B cell (primary cell): ENCODE measurements at regions not wholly inside any gene's neighbourhood (a gene's known extent, or its start where the extent isn't known, plus 50 kb on each side); places are given as distances from the start of the nearest gene placed in this dataset.

Source experiments
- ATAC-seq: fragments of 200-7000 bp; cut with Tn5 transposase; one replicate; pipeline ENCODE4 v1.10.0; 2021; ENCODE audit warnings: low read depth, mild to moderate bottlenecking, moderate number of reproducible peaks, moderate library complexity
- CTCF ChIA-PET: fragments of 350-600 bp; sonication (Branson Sonifier 250); formaldehyde crosslinking; loops from one replicate; lab custom pipeline; 2021; ENCODE audit warnings: antibody characterized with exemption, inconsistent platforms; lab: Charles Lee
- POLR2A ChIA-PET: fragments of 350-600 bp; sonication (Branson Sonifier 250); formaldehyde crosslinking; loops from one replicate; lab custom pipeline; 2021; ENCODE audit warnings: antibody characterized with exemption; lab: Charles Lee
- DNase-seq: peaks from one replicate; pipeline ENCODE4 v3.0.0; 2013
- H2AFZ ChIP-seq: 2 replicates; pipeline ENCODE4 v1.6.1; 2012; ENCODE audit warnings: mild to moderate bottlenecking, low read depth, low read length; ENCODE audit not compliant: insufficient read depth, poor library complexity, severe bottlenecking
- H3K27ac ChIP-seq, 2 donors: 1 replicate in 1 of 2; 2 replicates in 1 of 2; pipeline ENCODE4 v1.5.1; 2012 to 2013; ENCODE audit warnings: low read length in 2 of 2, mild to moderate bottlenecking in 2 of 2, moderate library complexity in 1 of 2
- H3K27me3 ChIP-seq, 4 experiments: fragments of 200-600 bp in 1 of 4; sonication (generic) in 1 of 4; replicated peaks in 1 of 4; 1 replicate in 2 of 4; 2 replicates in 2 of 4; pipeline versions ENCODE4 v1.6.1 to v1.7.0; 2013 to 2016; ENCODE audit warnings: low read length in 3 of 4, mild to moderate bottlenecking in 2 of 4, mixed read lengths in 1 of 4, moderate library complexity in 1 of 4; ENCODE audit not compliant: insufficient read depth in 4 of 4, control insufficient read depth in 3 of 4; ENCODE audit errors: control extremely low read depth in 1 of 4
- H3K36me3 ChIP-seq, 2 experiments: replicated peaks in 1 of 2; 1 replicate in 1 of 2; 2 replicates in 1 of 2; pipeline versions ENCODE4 v1.6.1 to v1.7.1; 2013; ENCODE audit warnings: low read length in 1 of 2; ENCODE audit not compliant: insufficient read depth in 2 of 2, control insufficient read depth in 1 of 2; ENCODE audit errors: control extremely low read depth in 1 of 2, extremely low read depth in 1 of 2
- H3K4me1 ChIP-seq, 2 donors: fragments of 200-600 bp in 1 of 2; sonication (generic) in 1 of 2; 1 replicate in 1 of 2; 2 replicates in 1 of 2; pipeline versions ENCODE4 v1.5.1 to v1.6.1; 2013 to 2017; ENCODE audit warnings: low read length in 2 of 2; ENCODE audit not compliant: control insufficient read depth in 2 of 2, insufficient read depth in 2 of 2
- H3K4me2 ChIP-seq: replicated peaks from 2 replicates; pipeline ENCODE3; 2012; ENCODE audit warnings: mild to moderate bottlenecking, low read depth, low read length; ENCODE audit not compliant: poor library complexity, severe bottlenecking
- H3K4me3 ChIP-seq, 5 experiments: fragments of 200-600 bp in 1 of 5; sonication (generic) in 1 of 5; 1 replicate in 3 of 5; 2 replicates in 2 of 5; pipeline versions ENCODE4 v1.5.1 to v1.7.0; 2011 to 2016; ENCODE audit warnings: low read length in 4 of 5, mild to moderate bottlenecking in 4 of 5, low read depth in 2 of 5, control low read depth in 1 of 5, moderate library complexity in 1 of 5; ENCODE audit not compliant: insufficient read depth in 1 of 5; ENCODE audit errors: control extremely low read depth in 1 of 5, extremely low read depth in 1 of 5
- H3K79me2 ChIP-seq: fragments of 200-600 bp; sonication (generic); one replicate; pipeline ENCODE4 v1.6.0; 2016; ENCODE audit warnings: low read length; ENCODE audit not compliant: control insufficient read depth, insufficient read depth
- H3K9ac ChIP-seq: fragments of 200-600 bp; sonication (generic); 2 replicates; pipeline ENCODE4 v1.6.1; 2017; ENCODE audit warnings: mild to moderate bottlenecking, low read length, moderate library complexity
- H3K9me3 ChIP-seq, 3 donors: one replicate each; pipeline versions ENCODE4 v1.6.1 to v1.7.1; 2013; ENCODE audit warnings: low read length in 2 of 3; ENCODE audit not compliant: control insufficient read depth in 2 of 3, insufficient read depth in 1 of 3; ENCODE audit errors: control extremely low read depth in 1 of 3
- H4K20me1 ChIP-seq: 2 replicates; pipeline ENCODE4 v1.6.0; 2012; ENCODE audit warnings: mild to moderate bottlenecking, low read length; ENCODE audit not compliant: insufficient read depth, control insufficient read depth, poor library complexity, severe bottlenecking
- H3K27ac Mint-ChIP-seq: one replicate; pipeline ENCODE4 v1.8.0; 2021; ENCODE audit warnings: mixed read lengths
- H3K27me3 Mint-ChIP-seq: one replicate; pipeline ENCODE4 v1.8.0; 2021; ENCODE audit warnings: mixed read lengths
- H3K4me1 Mint-ChIP-seq: one replicate; pipeline ENCODE4 v1.8.0; 2021; ENCODE audit warnings: mixed read lengths
- H3K4me3 Mint-ChIP-seq: one replicate; pipeline ENCODE4 v1.8.0; 2021; ENCODE audit warnings: mixed read lengths
- H3K9me3 Mint-ChIP-seq: one replicate; pipeline ENCODE4 v1.8.0; 2022; ENCODE audit warnings: mixed read lengths; ENCODE audit not compliant: insufficient read depth
- EZH2 ChIP-seq: IDR thresholded peaks from 2 replicates; pipeline ENCODE4 v1.6.1; 2012; ENCODE audit warnings: borderline replicate concordance, low read depth, mild to moderate bottlenecking, moderate library complexity, low read length; ENCODE audit not compliant: insufficient read depth, poor library complexity, severe bottlenecking
- WGBS: methylation state at CpG from one replicate; pipeline ENCODE4 v1.1.5; 2013; ENCODE audit warnings: missing lambda C conversion rate; ENCODE audit not compliant: insufficient coverage; 5-methylcytosine and 5-hydroxymethylcytosine counted together
- intact Hi-C: fragments of 100-400 bp; cut with micrococcal nuclease; formaldehyde crosslinking; loops from one replicate; pipeline ENCODE4 v1.10.0; 2022
- TF ChIP-seq, protein P1 (sequence below): fragments of 200-600 bp; IDR thresholded peaks from one replicate; pipeline ENCODE4 v1.8.0; 2022; ENCODE audit warnings: antibody characterized with exemption, mild to moderate bottlenecking

DNA sequence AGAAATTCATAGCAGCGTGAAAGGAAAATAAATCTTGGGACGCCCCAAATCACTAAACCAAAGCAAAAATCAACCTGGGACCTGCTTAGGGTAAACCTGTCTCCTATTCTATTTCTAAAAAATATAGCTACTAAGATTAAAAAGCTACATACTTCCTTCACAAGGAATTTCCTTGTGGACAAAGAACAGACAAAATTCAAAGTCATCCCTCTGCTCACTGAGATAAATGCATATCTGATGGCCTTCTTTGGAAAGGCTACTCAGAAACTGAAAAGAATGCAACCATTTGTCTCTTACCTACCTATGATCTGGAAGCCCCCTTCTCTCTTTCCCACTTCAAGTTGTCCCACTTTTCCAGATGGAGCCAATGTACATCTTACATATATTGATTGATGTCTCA, 93.0 kb upstream of the CNOT2 start:
- TF ChIP-seq EZH2 = no peak
- TF ChIP-seq, protein P1, sequence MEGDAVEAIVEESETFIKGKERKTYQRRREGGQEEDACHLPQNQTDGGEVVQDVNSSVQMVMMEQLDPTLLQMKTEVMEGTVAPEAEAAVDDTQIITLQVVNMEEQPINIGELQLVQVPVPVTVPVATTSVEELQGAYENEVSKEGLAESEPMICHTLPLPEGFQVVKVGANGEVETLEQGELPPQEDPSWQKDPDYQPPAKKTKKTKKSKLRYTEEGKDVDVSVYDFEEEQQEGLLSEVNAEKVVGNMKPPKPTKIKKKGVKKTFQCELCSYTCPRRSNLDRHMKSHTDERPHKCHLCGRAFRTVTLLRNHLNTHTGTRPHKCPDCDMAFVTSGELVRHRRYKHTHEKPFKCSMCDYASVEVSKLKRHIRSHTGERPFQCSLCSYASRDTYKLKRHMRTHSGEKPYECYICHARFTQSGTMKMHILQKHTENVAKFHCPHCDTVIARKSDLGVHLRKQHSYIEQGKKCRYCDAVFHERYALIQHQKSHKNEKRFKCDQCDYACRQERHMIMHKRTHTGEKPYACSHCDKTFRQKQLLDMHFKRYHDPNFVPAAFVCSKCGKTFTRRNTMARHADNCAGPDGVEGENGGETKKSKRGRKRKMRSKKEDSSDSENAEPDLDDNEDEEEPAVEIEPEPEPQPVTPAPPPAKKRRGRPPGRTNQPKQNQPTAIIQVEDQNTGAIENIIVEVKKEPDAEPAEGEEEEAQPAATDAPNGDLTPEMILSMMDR = no peak
- Histone ChIP-seq H3K27ac (no peak overlapping the region), H3K4me2 (no peak overlapping the region), H4K20me1 (no peaks in the 10 kb centered on the region), H3K9ac (no peak overlapping the region), H3K4me1 (no peaks in the 10 kb centered on the region), H3K36me3 (no peaks in the 10 kb centered on the region), H3K79me2 (no peaks in the 10 kb centered on the region), H2AFZ (no peak overlapping the region), H3K9me3 (peaks cover 0 to 8% (median 5%) of the 10 kb centered on the region in 3 donors), H3K4me3 (no peak overlapping the region), H3K27me3 (peaks cover 0 to 3% (median 0%) of the 10 kb centered on the region in 4 experiments)
- DNase-seq (no peak), ATAC-seq (no peak)
- Mint-ChIP-seq H3K4me3 (no peak overlapping the region), H3K27me3 (no peaks in the 10 kb centered on the region), H3K27ac (no peak overlapping the region), H3K9me3 (peaks cover 3% of the 10 kb centered on the region), H3K4me1 (no peaks in the 10 kb centered on the region)
- ChIA-PET POLR2A (no interaction called here), CTCF (no interaction called here)
- no CpG with 5 or more reads among the region's 2 CpGs for WGBS
- intact Hi-C loops = no loop called here

DNA sequence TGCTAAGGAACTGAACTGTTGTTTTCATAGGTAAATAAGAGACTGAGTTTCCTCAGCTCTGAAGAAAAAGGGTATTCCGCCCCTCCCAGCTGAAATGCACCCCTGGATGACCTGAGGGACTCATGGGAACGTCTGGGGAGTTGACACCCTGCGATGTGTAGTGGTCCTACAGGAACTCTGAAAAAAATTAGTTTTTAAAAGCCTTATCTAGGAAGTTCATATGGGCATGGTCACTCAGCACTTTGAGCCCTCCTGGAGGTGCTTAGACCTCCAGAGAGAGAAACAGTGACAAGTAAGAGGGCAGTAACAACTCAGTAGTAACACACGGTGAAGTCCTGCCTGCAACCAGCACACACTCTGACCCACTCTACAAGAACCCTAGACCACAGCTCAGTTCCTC, 91.2 kb upstream of the CNOT2 start:
- Histone ChIP-seq H4K20me1 (no peaks in the 10 kb centered on the region), H3K4me1 (no peaks in the 10 kb centered on the region), H3K9ac (no peak overlapping the region), H3K27ac (no peak overlapping the region), H3K4me3 (no peak overlapping the region), H3K9me3 (peaks cover 0 to 24% (median 5%) of the 10 kb centered on the region in 3 donors), H3K36me3 (no peaks in the 10 kb centered on the region), H3K4me2 (no peak overlapping the region), H3K79me2 (no peaks in the 10 kb centered on the region), H2AFZ (no peak overlapping the region), H3K27me3 (peaks cover 0 to 3% (median 0%) of the 10 kb centered on the region in 4 experiments)
- no peak overlapping the region for H3K4me3 Mint-ChIP-seq
- DNase-seq (no peak), ATAC-seq (no peak)
- H3K4me1 Mint-ChIP-seq = no peaks in the 10 kb centered on the region
- no peak overlapping the region for H3K27ac Mint-ChIP-seq
- H3K27me3 Mint-ChIP-seq = no peaks in the 10 kb centered on the region
- peaks cover 3% of the 10 kb centered on the region for H3K9me3 Mint-ChIP-seq
- ChIA-PET POLR2A (no interaction called here), CTCF (no interaction called here)
- WGBS = 89% methylated on average over 3 of the region's 4 CpGs
- intact Hi-C loops = no loop called here
- TF ChIP-seq, protein P1 = no peak
- TF ChIP-seq EZH2 = no peak
